ENCODE measurements at regions not wholly inside any gene's neighbourhood (a gene's known extent, or its start where the extent isn't known, plus 50 kb on each side); places are given as distances from the start of the nearest gene placed in this dataset.

DNA sequence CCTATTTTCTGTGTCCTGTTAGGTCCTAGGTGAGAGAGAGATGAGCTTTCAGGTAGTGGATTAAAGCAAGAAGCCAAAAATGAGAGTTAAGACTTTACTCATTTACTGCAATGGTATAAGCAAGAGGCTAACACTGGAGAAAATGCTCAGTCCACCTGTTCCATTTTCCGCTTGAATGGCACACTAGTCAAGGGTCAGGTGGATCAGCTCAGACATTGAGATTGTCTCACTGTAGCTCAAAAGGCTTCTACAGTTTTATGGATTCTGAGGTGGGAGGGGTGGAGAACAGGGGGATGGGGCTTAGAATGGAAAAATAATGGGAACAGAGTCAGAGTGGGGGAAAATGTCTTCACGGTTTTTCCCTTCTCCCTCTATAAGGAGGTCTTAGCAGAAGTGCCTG is 57.3 kb upstream of the MUCL1 start:
- TF ChIP-seq, protein P1, sequence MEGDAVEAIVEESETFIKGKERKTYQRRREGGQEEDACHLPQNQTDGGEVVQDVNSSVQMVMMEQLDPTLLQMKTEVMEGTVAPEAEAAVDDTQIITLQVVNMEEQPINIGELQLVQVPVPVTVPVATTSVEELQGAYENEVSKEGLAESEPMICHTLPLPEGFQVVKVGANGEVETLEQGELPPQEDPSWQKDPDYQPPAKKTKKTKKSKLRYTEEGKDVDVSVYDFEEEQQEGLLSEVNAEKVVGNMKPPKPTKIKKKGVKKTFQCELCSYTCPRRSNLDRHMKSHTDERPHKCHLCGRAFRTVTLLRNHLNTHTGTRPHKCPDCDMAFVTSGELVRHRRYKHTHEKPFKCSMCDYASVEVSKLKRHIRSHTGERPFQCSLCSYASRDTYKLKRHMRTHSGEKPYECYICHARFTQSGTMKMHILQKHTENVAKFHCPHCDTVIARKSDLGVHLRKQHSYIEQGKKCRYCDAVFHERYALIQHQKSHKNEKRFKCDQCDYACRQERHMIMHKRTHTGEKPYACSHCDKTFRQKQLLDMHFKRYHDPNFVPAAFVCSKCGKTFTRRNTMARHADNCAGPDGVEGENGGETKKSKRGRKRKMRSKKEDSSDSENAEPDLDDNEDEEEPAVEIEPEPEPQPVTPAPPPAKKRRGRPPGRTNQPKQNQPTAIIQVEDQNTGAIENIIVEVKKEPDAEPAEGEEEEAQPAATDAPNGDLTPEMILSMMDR (conservative IDR thresholded peaks at IDR 0.05): no peak
- no CpG with 5 or more reads among the region's 2 CpGs for WGBS (ENCODE audit: extremely low coverage, insufficient read length, low lambda C conversion rate)

More for the DNA sequence above, 57.3 kb upstream of the MUCL1 start:
- no peak overlapping the region for H3K23ac ChIP-seq (ENCODE audit: insufficient read length, low read depth, low read length)
- Mint-ChIP-seq H3K4me3 (no peak overlapping the region), H3K4me1 (no peaks in the 10 kb centered on the region), H3K27ac (no peak overlapping the region), H3K9me3 (no peaks in the 10 kb centered on the region), H3K27me3 (ENCODE audit: low read depth) (peaks cover 3% of the 10 kb centered on the region), H3K36me3 (ENCODE audit: insufficient read depth in 1 of 3, low read depth in 3 of 3) (no peaks in the 10 kb centered on the region)
- no peak overlapping the region for H3K14ac ChIP-seq (ENCODE audit: insufficient read depth, low read length)
- no peaks in the 10 kb centered on the region for H3K79me1 ChIP-seq (ENCODE audit: insufficient read depth, low read depth, low read length, poor library complexity, severe bottlenecking)
- no peak overlapping the region for H3K4ac ChIP-seq (ENCODE audit: low read depth, low read length)
- no peak overlapping the region for H3K56ac ChIP-seq (ENCODE audit: insufficient read length, low read depth, low read length)
- no peak overlapping the region for H3T11ph ChIP-seq (ENCODE audit: low read length)
- H3K23me2 ChIP-seq (ENCODE audit: insufficient read length, low read depth, low read length, poor library complexity, severe bottlenecking): no peaks in the 10 kb centered on the region
- H2BK12ac ChIP-seq (ENCODE audit: insufficient read length, low read depth, low read length): no peak overlapping the region
- no peak overlapping the region for H4K5ac ChIP-seq (ENCODE audit: insufficient read length, low read depth, low read length)
- no peaks in the 10 kb centered on the region for H4K20me1 ChIP-seq (ENCODE audit: control insufficient read depth, insufficient read depth, insufficient read length)
- no peak overlapping the region for H2BK120ac ChIP-seq (ENCODE audit: low read depth, low read length, poor library complexity, severe bottlenecking)
- no peak overlapping the region for H3K9ac ChIP-seq (ENCODE audit: extremely low read depth, insufficient read length, low read length)
- no peak overlapping the region for H2BK20ac ChIP-seq (ENCODE audit: low read depth, low read length, poor library complexity, severe bottlenecking)
- H3K27me3 ChIP-seq (ENCODE audit: insufficient read depth, low read length): no peaks in the 10 kb centered on the region
- H3K4me1 ChIP-seq (ENCODE audit: insufficient read depth, low read length): no peaks in the 10 kb centered on the region
- no peaks in the 10 kb centered on the region for H3K9me3 ChIP-seq (ENCODE audit: control insufficient read depth, low read depth, low read length)
- no peak overlapping the region for H4K91ac ChIP-seq (ENCODE audit: insufficient read length, low read depth, low read length)
- no peak overlapping the region for H3K4me2 ChIP-seq (ENCODE audit: insufficient read depth, insufficient read length, low read length)
- H3K27ac ChIP-seq (ENCODE audit: insufficient read length, low read depth, low read length): no peak overlapping the region
- H3K79me2 ChIP-seq (ENCODE audit: insufficient read depth, low read length): no peaks in the 10 kb centered on the region
- no peak overlapping the region for H4K8ac ChIP-seq (replicated peaks; ENCODE audit: insufficient read length, low read depth, low read length)
- no peak overlapping the region for H2AK5ac ChIP-seq (ENCODE audit: insufficient read length, low read length)
- no peak overlapping the region for H2BK5ac ChIP-seq (ENCODE audit: insufficient read length, low read length)
- no peak for DNase-seq
- H2BK15ac ChIP-seq (ENCODE audit: low read depth, low read length): no peak overlapping the region
- H2AFZ ChIP-seq (ENCODE audit: low read length): no peak overlapping the region
- no peak overlapping the region for H3K18ac ChIP-seq (ENCODE audit: insufficient read length, low read depth, low read length)

Data from H9 (cell line).